BJ (cell line): ENCODE measurements at regions not wholly inside any gene's neighbourhood (a gene's known extent, or its start where the extent isn't known, plus 50 kb on each side); places are given as distances from the start of the nearest gene placed in this dataset.

Experiments
- CTCF ChIA-PET: fragments of 350-600 bp; formaldehyde crosslinking; extraction: SDS; loops from one replicate; lab custom pipeline; 2021; ENCODE audit warnings: antibody characterized with exemption, inconsistent platforms; lab: Yijun Ruan, JAX
- POLR2A ChIA-PET: fragments of 300-600 bp; sonication (Branson Sonifier 250); formaldehyde crosslinking; extraction: SDS; loops from one replicate; lab custom pipeline; 2021; ENCODE audit warnings: antibody characterized with exemption; lab: Charles Lee
- DNase-seq: peaks from one replicate; pipeline ENCODE4 v3.0.0-alpha.2; 2011; ENCODE audit warnings: low read depth
- H3K27me3 ChIP-seq: 2 replicates; pipeline ENCODE4 v1.6.0; 2011; ENCODE audit warnings: low read length; ENCODE audit not compliant: control insufficient read depth, insufficient read depth
- H3K36me3 ChIP-seq: 2 replicates; pipeline ENCODE4 v1.5.1; 2011; ENCODE audit warnings: low read length; ENCODE audit not compliant: control insufficient read depth, insufficient read depth
- H3K4me3 ChIP-seq: 2 replicates; pipeline ENCODE4 v1.5.1; 2011; ENCODE audit warnings: low read depth, mild to moderate bottlenecking, control low read depth, low read length
- CTCF ChIP-seq: IDR thresholded peaks from 2 replicates; pipeline ENCODE4 v1.5.1; 2011; ENCODE audit warnings: low read depth, mild to moderate bottlenecking, control low read depth, inconsistent platforms, low read length, moderate library complexity; ENCODE audit not compliant: insufficient read depth

GRCh38 chr12:115709540-115710011 lies 567.9 kb downstream of the MED13L start:
- ChIA-PET POLR2A (interaction anchor here (0.5 to 0.6 kb wide), 2 partner anchors 122 to 1038 kb away, joined by 3 to 25 read pairs; no protein-coding TSS in a partner anchor), CTCF (interaction anchor here (0.7 to 0.9 kb wide), 2 partner anchors 26 to 31 kb away, joined by 3 read pairs; no protein-coding TSS in a partner anchor)
- Histone ChIP-seq H3K36me3 (no peaks in the 10 kb centered on the region), H3K27me3 (no peaks in the 10 kb centered on the region), H3K4me3 (no peak overlapping the region)
- no peak for TF ChIP-seq CTCF
- DNase-seq = no peak

- H3K4me3 ChIP-seq = no peak overlapping the region
- no peak for DNase-seq
- no peaks in the 10 kb centered on the region for H3K36me3 ChIP-seq
- TF ChIP-seq CTCF = no peak
- H3K27me3 ChIP-seq = no peaks in the 10 kb centered on the region
- CTCF ChIA-PET = interaction anchor here (0.6 to 0.9 kb wide), 2 partner anchors 31 to 218 kb away, joined by 3 read pairs; no protein-coding TSS in a partner anchor
- POLR2A ChIA-PET = no interaction called here
These were observed 568.7 kb downstream of the MED13L start for GRCh38 chr12:115708801-115709200.

- Histone ChIP-seq H3K36me3 (no peaks in the 10 kb centered on the region), H3K27me3 (no peaks in the 10 kb centered on the region), H3K4me3 (no peak overlapping the region)
- DNase-seq = peak; percentile 23
- CTCF ChIA-PET = no interaction called here
- POLR2A ChIA-PET = no interaction called here
- TF ChIP-seq CTCF = no peak
These were observed 576.5 kb downstream of the MED13L start for GRCh38 chr12:115700896-115701465.

- H3K27me3 ChIP-seq = no peaks in the 10 kb centered on the region
- peaks cover 1% of the 10 kb centered on the region; the same call in 1 of the 2 replicates for H3K36me3 ChIP-seq
- no peak for TF ChIP-seq CTCF
- H3K4me3 ChIP-seq = no peak overlapping the region
- POLR2A ChIA-PET = no interaction called here
- no peak for DNase-seq
- CTCF ChIA-PET = no interaction called here
These were observed 577.4 kb downstream of the MED13L start for GRCh38 chr12:115700081-115700480.

- CTCF ChIA-PET = no interaction called here
- POLR2A ChIA-PET = no interaction called here
These were observed 579.2 kb downstream of the MED13L start for GRCh38 chr12:115698257-115698656.

More at GRCh38 chr12:115698257-115698656, 579.2 kb downstream of the MED13L start:
- H3K36me3 ChIP-seq = peaks cover 1% of the 10 kb centered on the region; the same call in 1 of the 2 replicates
- no peaks in the 10 kb centered on the region for H3K27me3 ChIP-seq
- no peak for DNase-seq
- no peak overlapping the region for H3K4me3 ChIP-seq
- no peak for TF ChIP-seq CTCF
